Adipocyte (in vitro differentiated cells): ENCODE measurements at regions not wholly inside any gene's neighbourhood (a gene's known extent, or its start where the extent isn't known, plus 50 kb on each side); places are given as distances from the start of the nearest gene placed in this dataset.
"Not testable (repeated sequence)": the region's sequence is repeated elsewhere in the genome, so short reads cannot be mapped to it uniquely, and the experiment has no call there.

ENCODE experiments used
- DNase-seq: peaks from one replicate; pipeline ENCODE4 v3.0.0-alpha.2; 2015; ENCODE audit warnings: low read depth
- H3K27me3 ChIP-seq: replicated peaks from 2 replicates; pipeline ENCODE4 v1.7.0; 2013; ENCODE audit warnings: mild to moderate bottlenecking, low read length, moderate library complexity; ENCODE audit not compliant: control insufficient read depth, insufficient read depth
- H3K36me3 ChIP-seq: 2 replicates; pipeline ENCODE4 v1.7.0; 2013; ENCODE audit warnings: low read length, mild to moderate bottlenecking, moderate library complexity; ENCODE audit not compliant: control insufficient read depth, insufficient read depth, severe bottlenecking
- H3K4me1 ChIP-seq: 2 replicates; pipeline ENCODE4 v1.7.0; 2013; ENCODE audit warnings: mild to moderate bottlenecking, low read length, moderate library complexity; ENCODE audit not compliant: control insufficient read depth, insufficient read depth
- H3K4me3 ChIP-seq: 2 replicates; pipeline ENCODE4 v1.7.0; 2013; ENCODE audit warnings: mild to moderate bottlenecking, low read length, moderate library complexity
- H3K9ac ChIP-seq: 2 replicates; pipeline ENCODE4 v1.7.0; 2013; ENCODE audit warnings: mild to moderate bottlenecking, low read length, moderate library complexity
- H3K9me3 ChIP-seq: 2 replicates; pipeline ENCODE4 v1.7.0; 2013; ENCODE audit warnings: mild to moderate bottlenecking, low read length, moderate library complexity; ENCODE audit not compliant: control insufficient read depth

- Histone ChIP-seq H3K9me3 (no peaks in the 10 kb centered on the region), H3K9ac (no peak overlapping the region), H3K36me3 (no peaks in the 10 kb centered on the region), H3K4me1 (no peaks in the 10 kb centered on the region), H3K4me3 (no peak overlapping the region), H3K27me3 (no peaks in the 10 kb centered on the region)
- no peak for DNase-seq
Observed at GRCh38 chr18:65610939-65611338, 139.9 kb upstream of the CDH7 start.

DNA sequence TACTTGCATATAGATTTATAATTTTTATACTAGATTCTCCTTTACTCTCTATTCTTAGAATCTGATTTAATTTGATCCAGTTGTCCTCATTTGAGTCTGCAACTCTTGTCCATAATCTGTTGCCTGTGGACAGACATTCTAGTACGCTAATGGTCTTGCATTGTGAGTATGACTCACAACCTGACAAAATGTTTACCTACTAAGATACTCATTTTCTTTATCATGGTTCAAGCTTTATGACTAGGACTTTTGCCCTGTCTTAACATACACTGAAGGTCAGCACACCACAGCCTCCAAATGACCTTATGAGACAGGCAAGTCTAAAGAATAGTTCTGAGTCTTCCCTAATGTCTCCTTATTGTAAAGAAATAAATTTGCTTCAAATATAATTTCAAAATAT is 142.3 kb upstream of the CDH7 start:
- no peaks in the 10 kb centered on the region for H3K4me1 ChIP-seq
- no peaks in the 10 kb centered on the region for H3K27me3 ChIP-seq
- H3K36me3 ChIP-seq = no peaks in the 10 kb centered on the region
- DNase-seq = no peak
- H3K4me3 ChIP-seq = no peak overlapping the region
- no peaks in the 10 kb centered on the region for H3K9me3 ChIP-seq
- H3K9ac ChIP-seq = no peak overlapping the region

DNA sequence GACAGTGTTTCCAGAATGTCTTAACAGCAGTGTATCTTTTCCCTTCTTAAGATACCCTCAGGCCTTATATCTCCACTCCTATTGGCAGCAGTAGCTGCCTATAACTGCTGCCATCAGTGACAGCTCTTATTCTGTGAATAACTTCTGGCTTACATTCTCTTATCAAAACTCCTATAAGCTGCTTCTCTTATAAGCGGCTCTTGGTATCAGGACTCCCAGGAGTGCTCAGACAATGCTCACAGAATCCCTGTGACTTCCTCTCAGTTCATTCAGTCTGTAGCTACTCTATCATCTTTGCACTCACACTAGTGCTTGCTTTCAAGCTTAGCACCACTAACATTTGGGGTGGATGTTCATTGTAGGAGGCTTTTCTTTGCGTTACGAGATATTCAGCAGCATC is 143.7 kb upstream of the CDH7 start:
- H3K4me1 ChIP-seq = no peaks in the 10 kb centered on the region
- no peak overlapping the region for H3K4me3 ChIP-seq
- no peak for DNase-seq
- H3K27me3 ChIP-seq = no peaks in the 10 kb centered on the region
- H3K9ac ChIP-seq = no peak overlapping the region
- H3K36me3 ChIP-seq = no peaks in the 10 kb centered on the region
- no peaks in the 10 kb centered on the region for H3K9me3 ChIP-seq

DNA sequence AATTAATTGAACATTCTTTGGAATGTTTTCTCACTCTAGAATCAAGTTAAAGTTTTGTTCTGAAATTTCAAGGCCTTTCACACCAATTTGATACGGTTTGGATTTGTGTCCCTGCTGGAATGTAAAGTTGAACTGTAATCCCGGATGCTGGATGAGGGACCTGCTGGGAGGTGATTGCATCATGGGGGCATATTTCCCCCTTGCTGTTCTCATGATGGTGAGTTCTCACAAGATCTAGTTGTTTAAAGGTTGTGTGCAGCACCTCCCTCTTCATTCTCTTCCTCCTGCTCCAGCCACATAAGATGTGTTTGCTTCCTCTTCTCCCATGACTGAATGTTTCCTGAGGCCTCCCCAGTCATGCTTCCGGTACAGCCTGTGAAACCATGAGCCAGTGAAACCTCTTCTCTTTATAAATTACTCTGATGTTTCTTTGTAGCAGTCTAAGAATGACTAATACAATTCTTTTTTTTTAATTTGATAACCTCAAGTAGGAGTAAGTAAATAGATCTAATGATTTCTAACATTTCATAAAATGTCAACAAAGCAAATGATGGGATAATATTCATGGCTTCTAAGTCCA is 144.2 kb upstream of the CDH7 start:
- Histone ChIP-seq H3K4me1 (no peaks in the 10 kb centered on the region), H3K36me3 (no peaks in the 10 kb centered on the region), H3K9ac (no peak overlapping the region), H3K4me3 (no peak overlapping the region), H3K27me3 (no peaks in the 10 kb centered on the region), H3K9me3 (no peaks in the 10 kb centered on the region)
- no peak for DNase-seq

- not testable (repeated sequence) for DNase-seq, H3K4me3 ChIP-seq, H3K27me3 ChIP-seq, H3K9ac ChIP-seq, H3K9me3 ChIP-seq, H3K36me3 ChIP-seq, H3K4me1 ChIP-seq
Observed at GRCh38 chr18:65605352-65605751, 145.5 kb upstream of the CDH7 start.

DNA sequence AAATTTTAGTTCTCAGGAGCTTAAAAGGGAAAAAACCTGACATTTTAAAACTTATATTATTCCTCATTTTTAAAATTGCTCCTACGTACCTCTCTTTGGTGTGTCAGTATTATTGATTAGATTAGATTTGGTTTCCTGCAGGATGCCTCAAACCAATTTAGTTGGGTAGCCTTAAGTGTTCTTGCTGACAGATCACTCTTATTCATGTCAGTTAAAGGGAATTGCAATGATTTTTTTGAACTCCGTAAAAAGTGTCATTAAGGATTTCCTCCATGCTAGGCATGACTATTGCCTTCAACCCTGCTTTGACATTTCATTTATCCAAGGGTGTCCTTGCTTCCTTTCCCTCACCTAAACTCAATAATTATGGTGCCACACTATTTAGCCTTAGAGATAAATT is 149.0 kb upstream of the CDH7 start:
- no peak overlapping the region for H3K4me3 ChIP-seq
- H3K9ac ChIP-seq = no peak overlapping the region
- no peaks in the 10 kb centered on the region for H3K27me3 ChIP-seq
- H3K9me3 ChIP-seq = no peaks in the 10 kb centered on the region
- DNase-seq = no peak
- no peaks in the 10 kb centered on the region for H3K4me1 ChIP-seq
- H3K36me3 ChIP-seq = no peaks in the 10 kb centered on the region

- no peak for DNase-seq
- no peak overlapping the region for H3K9ac ChIP-seq
- H3K4me1 ChIP-seq = no peaks in the 10 kb centered on the region
- H3K27me3 ChIP-seq = no peaks in the 10 kb centered on the region
- H3K4me3 ChIP-seq = no peak overlapping the region
- no peaks in the 10 kb centered on the region for H3K36me3 ChIP-seq
- no peaks in the 10 kb centered on the region for H3K9me3 ChIP-seq
Observed at GRCh38 chr18:65592435-65592834, 158.4 kb upstream of the CDH7 start.

DNA sequence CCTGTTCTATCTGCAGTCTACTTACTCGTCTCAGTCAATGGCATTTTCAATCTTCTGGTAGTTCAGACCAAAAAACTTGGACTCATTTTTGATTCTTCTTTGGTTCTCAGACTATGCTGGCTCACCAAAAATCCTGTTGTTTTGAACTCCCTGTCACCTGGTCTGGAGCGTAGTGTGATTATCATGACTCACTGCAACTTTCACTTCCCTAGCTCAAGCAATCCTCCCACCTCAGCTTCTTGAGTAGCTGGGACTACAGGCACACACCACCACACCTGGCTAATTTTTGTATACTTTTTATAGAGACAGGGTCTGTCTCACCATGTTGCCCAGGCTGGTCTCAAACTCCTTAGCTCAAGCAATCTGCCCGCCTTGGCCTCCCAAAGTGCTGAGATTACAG is 163.3 kb upstream of the CDH7 start:
- Histone ChIP-seq H3K9ac (no peak overlapping the region), H3K36me3 (no peaks in the 10 kb centered on the region), H3K9me3 (no peaks in the 10 kb centered on the region), H3K4me1 (no peaks in the 10 kb centered on the region), H3K27me3 (no peaks in the 10 kb centered on the region), H3K4me3 (no peak overlapping the region)
- no peak for DNase-seq

DNA sequence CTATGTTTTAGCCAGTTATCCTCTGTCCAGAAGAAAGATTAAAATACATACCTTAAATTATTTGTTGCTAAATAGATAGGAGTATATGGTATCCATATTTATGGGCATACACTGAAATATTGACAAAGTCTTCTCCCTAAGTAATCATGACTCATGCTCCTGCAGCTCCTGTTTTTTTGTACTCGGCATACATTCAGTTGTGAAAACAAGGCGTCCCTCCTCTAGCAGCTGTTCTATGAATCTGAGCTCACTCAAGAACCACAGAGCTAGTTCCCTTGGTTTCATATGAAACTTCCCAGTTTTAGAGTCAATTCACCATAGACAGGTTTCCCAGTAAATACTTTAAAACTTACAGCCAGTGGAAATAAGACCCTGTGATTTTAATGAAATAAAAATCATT is 168.7 kb upstream of the CDH7 start:
- not testable (repeated sequence) for DNase-seq, H3K4me1 ChIP-seq, H3K36me3 ChIP-seq, H3K27me3 ChIP-seq, H3K9ac ChIP-seq, H3K9me3 ChIP-seq, H3K4me3 ChIP-seq

DNA sequence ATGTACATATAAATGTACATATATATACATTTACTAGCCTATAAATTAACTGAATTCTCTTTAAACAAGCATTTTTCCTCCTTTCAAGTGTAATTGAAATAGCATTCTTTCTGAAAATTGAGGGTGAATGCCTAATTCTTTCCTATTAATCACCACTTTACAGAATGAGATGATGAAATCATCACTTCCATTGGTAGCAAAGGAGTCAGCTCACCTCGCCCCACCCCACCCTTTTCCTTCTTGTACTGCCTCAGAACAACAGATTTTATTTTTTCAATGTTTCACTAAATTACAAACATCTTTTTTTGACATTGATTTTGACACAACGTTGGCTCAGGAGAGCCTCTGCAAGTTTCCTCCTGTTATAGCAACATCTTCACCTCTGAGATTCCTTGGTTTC is 181.9 kb upstream of the CDH7 start:
- Histone ChIP-seq H3K9me3 (no peaks in the 10 kb centered on the region), H3K36me3 (no peaks in the 10 kb centered on the region), H3K4me3 (no peak overlapping the region), H3K27me3 (no peaks in the 10 kb centered on the region), H3K4me1 (no peaks in the 10 kb centered on the region), H3K9ac (no peak overlapping the region)
- no peak for DNase-seq

- H3K4me1 ChIP-seq = no peaks in the 10 kb centered on the region
- no peak for DNase-seq
Observed at GRCh38 chr18:65567372-65567771, 183.4 kb upstream of the CDH7 start.

GRCh38 chr18:65548316-65548715 is 202.5 kb upstream of the CDH7 start:
- no peak for DNase-seq
- H3K9me3 ChIP-seq = no peaks in the 10 kb centered on the region

More at GRCh38 chr18:65567372-65567771, 183.4 kb upstream of the CDH7 start:
- no peaks in the 10 kb centered on the region for H3K9me3 ChIP-seq
- no peaks in the 10 kb centered on the region for H3K27me3 ChIP-seq
- no peak overlapping the region for H3K4me3 ChIP-seq
- H3K36me3 ChIP-seq = no peaks in the 10 kb centered on the region
- H3K9ac ChIP-seq = no peak overlapping the region

More at GRCh38 chr18:65548316-65548715, 202.5 kb upstream of the CDH7 start:
- Histone ChIP-seq H3K27me3 (no peaks in the 10 kb centered on the region), H3K36me3 (no peaks in the 10 kb centered on the region), H3K4me1 (no peaks in the 10 kb centered on the region), H3K9ac (no peak overlapping the region), H3K4me3 (no peak overlapping the region)
